ENCODE measurements at regions not wholly inside any gene's neighbourhood (a gene's known extent, or its start where the extent isn't known, plus 50 kb on each side); places are given as distances from the start of the nearest gene placed in this dataset.
"Not testable (repeated sequence)": the region's sequence is repeated elsewhere in the genome, so short reads cannot be mapped to it uniquely, and the experiment has no call there.

DNA sequence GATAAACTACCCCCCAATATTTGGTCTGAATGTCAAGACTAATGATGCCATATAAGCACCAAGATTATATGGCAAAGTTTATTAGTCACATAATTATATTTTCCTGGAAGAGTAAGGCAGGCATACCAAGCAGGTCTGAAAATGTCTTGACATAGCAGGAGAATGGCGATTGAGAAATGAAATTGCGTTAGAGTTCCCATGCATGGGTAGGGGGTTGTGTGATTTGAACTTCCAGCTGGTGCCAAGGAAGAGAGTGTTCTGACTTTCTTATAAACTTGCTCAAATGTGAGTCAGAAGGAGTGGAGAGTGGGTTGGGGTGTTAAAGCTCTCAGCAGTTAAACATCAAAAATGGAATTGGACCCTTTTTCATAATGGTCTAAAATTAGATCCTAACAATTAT lies 1200.6 kb upstream of the ACO1 start:
- POLR2A ChIA-PET = no interaction called here
- no peaks in the 10 kb centered on the region for H3K9me3 Mint-ChIP-seq

DNA sequence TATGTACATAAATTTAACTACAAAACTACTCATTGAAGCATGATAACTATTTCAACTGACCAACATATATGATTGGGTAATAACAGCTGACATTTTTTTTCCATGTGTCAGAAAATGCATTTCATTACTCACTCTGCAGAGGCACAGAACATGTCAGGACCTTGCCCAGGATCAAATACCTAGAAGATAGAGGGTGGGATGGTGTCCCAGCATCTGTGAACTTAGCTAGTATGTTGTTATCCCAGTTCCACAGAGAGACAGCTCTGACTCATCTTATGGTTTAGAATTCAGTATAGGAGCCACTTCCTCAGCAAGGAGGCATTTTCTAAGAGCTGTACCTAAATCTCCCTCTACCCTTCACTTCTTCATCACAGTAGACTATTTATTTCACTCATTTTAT lies 1198.6 kb upstream of the ACO1 start:
- POLR2A ChIA-PET = no interaction called here
- Mint-ChIP-seq H3K27me3 (no peaks in the 10 kb centered on the region), H3K4me3 (no peak overlapping the region), H3K27ac (no peak overlapping the region), H3K9me3 (no peaks in the 10 kb centered on the region), H3K36me3 (ENCODE audit: low read depth) (no peaks in the 10 kb centered on the region), H3K4me1 (no peaks in the 10 kb centered on the region)
- CTCF ChIA-PET = no interaction called here
- DNase-seq = no peak

More for the DNA sequence above, 1200.6 kb upstream of the ACO1 start:
- Mint-ChIP-seq H3K27me3 (no peaks in the 10 kb centered on the region), H3K4me3 (no peak overlapping the region), H3K36me3 (ENCODE audit: low read depth) (no peaks in the 10 kb centered on the region), H3K4me1 (no peaks in the 10 kb centered on the region), H3K27ac (no peak overlapping the region)
- DNase-seq = no peak
- CTCF ChIA-PET = no interaction called here

DNA sequence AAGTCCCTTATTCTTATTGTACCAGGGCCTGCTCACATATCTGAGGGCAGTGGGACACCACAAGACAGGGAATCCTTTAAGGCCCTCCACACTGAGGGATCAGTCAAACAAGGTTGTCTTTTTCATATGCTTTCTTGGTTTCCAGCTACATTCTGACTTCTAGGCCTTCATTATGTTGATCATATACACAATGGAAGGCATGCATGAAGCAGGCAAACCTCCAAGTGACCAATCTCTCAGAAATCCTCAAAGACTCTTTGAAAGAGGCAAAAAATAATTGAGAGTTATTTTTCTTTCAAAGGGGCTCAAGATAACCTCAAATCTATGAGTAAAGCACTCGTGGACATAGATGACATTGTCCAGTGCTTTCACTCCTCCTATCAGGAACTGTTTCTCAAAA lies 1195.9 kb upstream of the ACO1 start:
- Mint-ChIP-seq H3K27me3 (no peaks in the 10 kb centered on the region), H3K36me3 (ENCODE audit: low read depth) (no peaks in the 10 kb centered on the region), H3K4me1 (no peaks in the 10 kb centered on the region), H3K4me3 (no peak overlapping the region), H3K9me3 (no peaks in the 10 kb centered on the region), H3K27ac (no peak overlapping the region)
- ChIA-PET POLR2A (no interaction called here), CTCF (no interaction called here)
- DNase-seq = no peak

- no peak overlapping the region for H3K27ac Mint-ChIP-seq
- peaks cover 4% of the 10 kb centered on the region for H3K4me1 Mint-ChIP-seq
- no peaks in the 10 kb centered on the region for H3K27me3 Mint-ChIP-seq
- no peak for DNase-seq
- ChIA-PET POLR2A (no interaction called here), CTCF (no interaction called here)
- H3K4me3 Mint-ChIP-seq = no peak overlapping the region
- no peaks in the 10 kb centered on the region for H3K36me3 Mint-ChIP-seq (ENCODE audit: low read depth)
- peaks cover 2% of the 10 kb centered on the region for H3K9me3 Mint-ChIP-seq
Measured at GRCh38 chr9:31210978-31211570, 1173.4 kb upstream of the ACO1 start.

- POLR2A ChIA-PET; H3K27ac Mint-ChIP-seq; H3K27me3 Mint-ChIP-seq; CTCF ChIA-PET; H3K36me3 Mint-ChIP-seq (ENCODE audit: low read depth); DNase-seq; H3K4me1 Mint-ChIP-seq; H3K4me3 Mint-ChIP-seq: not testable (repeated sequence)
- peaks cover 10% of the 10 kb centered on the region for H3K9me3 Mint-ChIP-seq
Measured at GRCh38 chr9:31229976-31230375, 1154.5 kb upstream of the ACO1 start.

- no peak for DNase-seq
- Mint-ChIP-seq H3K9me3 (peaks cover 10% of the 10 kb centered on the region), H3K27me3 (no peaks in the 10 kb centered on the region), H3K27ac (no peak overlapping the region), H3K4me1 (peaks cover 3% of the 10 kb centered on the region), H3K4me3 (no peak overlapping the region), H3K36me3 (ENCODE audit: low read depth) (no peaks in the 10 kb centered on the region)
- POLR2A ChIA-PET = no interaction called here
- CTCF ChIA-PET = no interaction called here
Measured at GRCh38 chr9:31232485-31232884, 1152.0 kb upstream of the ACO1 start.

DNA sequence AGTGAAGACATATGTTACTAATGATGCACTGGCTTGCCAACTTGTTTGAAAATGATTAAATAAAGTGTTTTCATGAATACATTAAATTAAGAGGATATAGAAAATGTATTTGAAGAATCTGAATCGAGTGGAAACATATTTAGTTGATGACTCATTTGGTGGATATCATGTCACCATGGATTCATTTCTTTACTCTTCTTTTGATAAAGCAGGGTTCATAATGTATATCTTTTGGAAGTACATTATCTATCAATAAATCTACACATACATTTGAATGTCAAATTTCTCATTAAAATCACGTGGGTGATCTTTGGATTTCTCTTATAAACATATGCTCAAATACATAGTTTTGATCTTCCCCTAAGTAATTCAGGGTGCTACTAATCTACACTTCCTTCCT lies 1148.1 kb upstream of the ACO1 start:
- POLR2A ChIA-PET = no interaction called here
- Mint-ChIP-seq H3K9me3 (no peaks in the 10 kb centered on the region), H3K4me3 (no peak overlapping the region), H3K36me3 (ENCODE audit: low read depth) (no peaks in the 10 kb centered on the region), H3K27me3 (no peaks in the 10 kb centered on the region), H3K4me1 (peaks cover 3% of the 10 kb centered on the region), H3K27ac (no peak overlapping the region)
- DNase-seq = no peak
- CTCF ChIA-PET = no interaction called here

- no peaks in the 10 kb centered on the region for H3K9me3 Mint-ChIP-seq
- no peak overlapping the region for H3K4me3 Mint-ChIP-seq
- POLR2A ChIA-PET = no interaction called here
- no peak for DNase-seq
- H3K27me3 Mint-ChIP-seq = no peaks in the 10 kb centered on the region
- no peak overlapping the region for H3K27ac Mint-ChIP-seq
- H3K4me1 Mint-ChIP-seq = no peaks in the 10 kb centered on the region
- H3K36me3 Mint-ChIP-seq (ENCODE audit: low read depth) = no peaks in the 10 kb centered on the region
- CTCF ChIA-PET = no interaction called here
Measured at GRCh38 chr9:31243386-31243785, 1141.1 kb upstream of the ACO1 start.

- Mint-ChIP-seq H3K36me3 (ENCODE audit: low read depth) (no peaks in the 10 kb centered on the region), H3K27me3 (no peaks in the 10 kb centered on the region), H3K27ac (no peak overlapping the region), H3K4me1 (no peaks in the 10 kb centered on the region), H3K9me3 (no peaks in the 10 kb centered on the region), H3K4me3 (no peak overlapping the region)
- CTCF ChIA-PET = no interaction called here
- DNase-seq = no peak
- POLR2A ChIA-PET = no interaction called here
Measured at GRCh38 chr9:31248156-31248555, 1136.3 kb upstream of the ACO1 start.

GRCh38 chr9:31251386-31251785 lies 1133.1 kb upstream of the ACO1 start:
- CTCF ChIA-PET = no interaction called here
- Mint-ChIP-seq H3K4me1 (no peaks in the 10 kb centered on the region), H3K27me3 (no peaks in the 10 kb centered on the region), H3K9me3 (peaks cover 3% of the 10 kb centered on the region), H3K27ac (no peak overlapping the region), H3K4me3 (no peak overlapping the region), H3K36me3 (ENCODE audit: low read depth) (no peaks in the 10 kb centered on the region)
- POLR2A ChIA-PET = no interaction called here
- no peak for DNase-seq

- Mint-ChIP-seq H3K9me3 (peaks cover 3% of the 10 kb centered on the region), H3K27ac (no peak overlapping the region), H3K36me3 (ENCODE audit: low read depth) (no peaks in the 10 kb centered on the region), H3K4me3 (no peak overlapping the region), H3K4me1 (no peaks in the 10 kb centered on the region), H3K27me3 (no peaks in the 10 kb centered on the region)
- DNase-seq = no peak
- CTCF ChIA-PET = no interaction called here
- POLR2A ChIA-PET = no interaction called here
Measured at GRCh38 chr9:31253800-31254762, 1130.4 kb upstream of the ACO1 start.

- H3K27ac Mint-ChIP-seq = no peak overlapping the region
- no peak overlapping the region for H3K4me3 Mint-ChIP-seq
- peaks cover 3% of the 10 kb centered on the region for H3K4me1 Mint-ChIP-seq
- H3K36me3 Mint-ChIP-seq (ENCODE audit: low read depth) = no peaks in the 10 kb centered on the region
- POLR2A ChIA-PET = no interaction called here
- H3K9me3 Mint-ChIP-seq = peaks cover 3% of the 10 kb centered on the region
- H3K27me3 Mint-ChIP-seq = no peaks in the 10 kb centered on the region
- CTCF ChIA-PET = no interaction called here
- DNase-seq = no peak
Measured at GRCh38 chr9:31255211-31255610, 1129.2 kb upstream of the ACO1 start.

DNA sequence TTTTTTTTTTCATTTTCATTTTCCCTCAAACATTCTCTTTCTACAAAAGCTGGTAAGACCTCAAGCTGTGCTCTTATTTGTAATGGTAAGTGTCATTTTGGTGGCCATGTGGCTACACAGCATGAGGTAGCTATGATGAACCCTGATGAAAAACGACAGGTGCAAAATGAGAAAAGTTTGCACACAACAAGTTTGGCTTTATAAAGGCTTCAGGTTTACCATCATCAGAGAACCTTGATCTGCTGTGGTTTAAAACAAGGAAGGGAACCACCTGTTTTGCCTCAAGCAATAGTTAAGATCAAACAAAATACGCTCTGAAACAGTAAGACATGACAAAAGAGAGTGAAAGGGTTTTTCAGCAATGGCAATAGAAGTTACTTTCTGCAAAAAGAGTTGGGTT lies 1124.6 kb upstream of the ACO1 start:
- no peak overlapping the region for H3K4me3 Mint-ChIP-seq
- H3K36me3 Mint-ChIP-seq (ENCODE audit: low read depth) = no peaks in the 10 kb centered on the region
- H3K9me3 Mint-ChIP-seq = no peaks in the 10 kb centered on the region
- ChIA-PET POLR2A (no interaction called here), CTCF (interaction anchor here (0.6 kb wide), 1 partner anchor 167 kb away, joined by 3 read pairs; no protein-coding TSS in a partner anchor)
- peaks cover 3% of the 10 kb centered on the region for H3K4me1 Mint-ChIP-seq
- no peaks in the 10 kb centered on the region for H3K27me3 Mint-ChIP-seq
- DNase-seq = no peak
- no peak overlapping the region for H3K27ac Mint-ChIP-seq

All from activated CD4-positive, alpha-beta memory T cell treated with anti-CD3 and anti-CD28 coated beads, Interleukin-2, amount 10 ng/mL, durations not matched to agents 7 days and 5 days (primary cell).